ENCODE measurements at regions not wholly inside any gene's neighbourhood (a gene's known extent, or its start where the extent isn't known, plus 50 kb on each side); places are given as distances from the start of the nearest gene placed in this dataset.

DNA sequence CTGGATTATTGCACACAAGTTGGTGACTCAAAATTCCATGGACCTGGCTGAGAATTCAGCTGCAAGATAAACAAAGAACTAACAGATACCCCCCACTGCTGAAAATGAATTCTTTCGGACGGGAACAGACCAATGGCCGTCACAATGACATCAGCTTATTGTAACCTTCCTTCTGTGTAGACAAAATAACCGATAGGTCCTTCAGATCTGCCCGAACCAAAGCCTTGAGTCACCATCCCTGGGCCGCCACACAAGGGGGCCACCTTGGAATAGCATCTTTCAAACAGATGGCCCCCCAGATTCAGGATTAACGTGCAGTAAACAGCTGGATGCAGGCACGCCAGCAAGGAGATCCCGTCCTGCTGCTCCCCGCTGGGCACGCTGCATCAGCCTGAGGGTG is 214.0 kb upstream of the EXOC2 start:
- Histone ChIP-seq H3K27ac (ENCODE audit: low read depth, low read length) (no peak overlapping the region), H3K36me3 (ENCODE audit: control insufficient read depth in 3 of 3, insufficient read depth in 3 of 3, low read length in 3 of 3) (no peaks in the 10 kb centered on the region), H3K4me3 (ENCODE audit: low read length in 3 of 3) (no peak overlapping the region), H3K9ac (ENCODE audit: low read depth in 1 of 3, low read length in 3 of 3) (no peak overlapping the region), H3K9me3 (ENCODE audit: control insufficient read depth in 3 of 3, low read length in 3 of 3) (no peaks in the 10 kb centered on the region), H3K27me3 (ENCODE audit: control insufficient read depth in 3 of 3, insufficient read depth in 3 of 3, low read length in 3 of 3) (no peaks in the 10 kb centered on the region), H3K4me1 (ENCODE audit: control insufficient read depth in 3 of 3, insufficient read depth in 3 of 3, low read length in 3 of 3) (peaks cover 0 to 5% (median 0%) of the 10 kb centered on the region in 3 donors)

DNA sequence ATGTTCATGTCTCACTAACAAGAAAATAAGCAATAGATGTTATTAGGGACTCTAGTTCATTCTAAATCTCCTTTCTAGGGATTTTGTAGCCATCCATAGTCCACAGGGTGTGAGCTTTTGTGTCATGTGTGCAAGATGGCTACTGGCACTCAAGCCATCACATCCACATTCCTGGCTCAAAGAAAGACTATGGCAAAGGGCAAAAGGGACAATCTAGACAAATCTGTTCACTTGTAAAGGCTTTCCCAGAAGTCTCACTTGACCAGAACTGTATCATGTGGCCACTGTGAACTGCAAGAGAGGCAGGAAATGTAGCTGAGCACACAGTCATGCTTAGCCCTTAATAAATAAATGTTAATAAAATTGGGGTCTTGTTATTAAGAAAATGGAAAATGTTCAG is 212.6 kb upstream of the EXOC2 start:
- H3K36me3 ChIP-seq (ENCODE audit: control insufficient read depth in 3 of 3, insufficient read depth in 3 of 3, low read length in 3 of 3), result no peaks in the 10 kb centered on the region
- H3K4me1 ChIP-seq (ENCODE audit: control insufficient read depth in 3 of 3, insufficient read depth in 3 of 3, low read length in 3 of 3), result peaks cover 7 to 13% (median 9%) of the 10 kb centered on the region in 3 donors
- H3K9ac ChIP-seq (ENCODE audit: low read depth in 1 of 3, low read length in 3 of 3), result no peak overlapping the region
- H3K27ac ChIP-seq (ENCODE audit: low read depth, low read length), result no peak overlapping the region
- H3K27me3 ChIP-seq (ENCODE audit: control insufficient read depth in 3 of 3, insufficient read depth in 3 of 3, low read length in 3 of 3), result no peaks in the 10 kb centered on the region
- no peak overlapping the region for H3K4me3 ChIP-seq (ENCODE audit: low read length in 3 of 3)
- no peaks in the 10 kb centered on the region for H3K9me3 ChIP-seq (ENCODE audit: control insufficient read depth in 3 of 3, low read length in 3 of 3)

DNA sequence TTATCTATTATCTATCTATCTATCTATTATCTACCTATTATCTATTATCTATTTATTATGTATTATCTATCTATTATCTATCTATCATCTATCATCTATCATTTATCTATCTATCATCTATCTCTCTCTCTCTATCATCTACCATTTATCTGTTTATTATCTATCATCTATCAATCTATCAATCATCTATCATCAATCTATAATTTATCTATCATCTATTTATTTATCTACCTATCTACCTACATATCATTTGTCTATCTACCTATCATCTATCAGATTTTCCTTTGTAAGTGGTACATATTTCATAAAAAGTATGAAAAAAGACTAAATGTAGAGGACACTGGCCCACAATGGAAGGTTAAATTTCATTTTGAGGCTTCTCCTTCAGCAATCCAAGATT is 212.1 kb upstream of the EXOC2 start:
- Histone ChIP-seq H3K27me3 (ENCODE audit: control insufficient read depth in 3 of 3, insufficient read depth in 3 of 3, low read length in 3 of 3) (no peaks in the 10 kb centered on the region), H3K27ac (ENCODE audit: low read depth, low read length) (no peak overlapping the region), H3K9ac (ENCODE audit: low read depth in 1 of 3, low read length in 3 of 3) (no peak overlapping the region), H3K36me3 (ENCODE audit: control insufficient read depth in 3 of 3, insufficient read depth in 3 of 3, low read length in 3 of 3) (no peaks in the 10 kb centered on the region), H3K9me3 (ENCODE audit: control insufficient read depth in 3 of 3, low read length in 3 of 3) (no peaks in the 10 kb centered on the region), H3K4me3 (ENCODE audit: low read length in 3 of 3) (no peak overlapping the region), H3K4me1 (ENCODE audit: control insufficient read depth in 3 of 3, insufficient read depth in 3 of 3, low read length in 3 of 3) (peaks cover 7 to 13% (median 9%) of the 10 kb centered on the region in 3 donors)

DNA sequence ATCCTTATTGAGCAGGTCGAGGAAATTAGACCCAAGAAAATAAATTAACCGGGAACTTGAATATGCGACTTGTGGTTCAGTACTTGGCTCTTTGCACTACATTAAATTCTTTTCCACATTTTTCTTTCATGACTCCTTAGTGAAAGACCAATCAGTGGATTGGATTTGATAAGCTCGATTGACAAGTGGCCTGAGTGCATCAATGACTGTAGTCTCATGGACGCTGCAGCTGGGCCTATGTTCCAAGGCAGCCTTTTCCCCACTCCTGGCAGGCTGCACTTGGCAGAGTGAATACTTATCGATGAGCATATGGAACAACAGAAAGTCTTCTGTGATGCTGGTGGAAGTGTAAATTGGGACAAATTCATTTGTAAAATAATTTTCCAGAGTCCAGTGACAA is 210.8 kb upstream of the EXOC2 start:
- Histone ChIP-seq H3K9ac (ENCODE audit: low read depth in 1 of 3, low read length in 3 of 3) (no peak overlapping the region), H3K4me3 (ENCODE audit: low read length in 3 of 3) (no peak overlapping the region), H3K9me3 (ENCODE audit: control insufficient read depth in 3 of 3, low read length in 3 of 3) (no peaks in the 10 kb centered on the region), H3K27ac (ENCODE audit: low read depth, low read length) (no peak overlapping the region), H3K4me1 (ENCODE audit: control insufficient read depth in 3 of 3, insufficient read depth in 3 of 3, low read length in 3 of 3) (peaks cover 7 to 13% (median 9%) of the 10 kb centered on the region in 3 donors), H3K36me3 (ENCODE audit: control insufficient read depth in 3 of 3, insufficient read depth in 3 of 3, low read length in 3 of 3) (no peaks in the 10 kb centered on the region), H3K27me3 (ENCODE audit: control insufficient read depth in 3 of 3, insufficient read depth in 3 of 3, low read length in 3 of 3) (no peaks in the 10 kb centered on the region)

DNA sequence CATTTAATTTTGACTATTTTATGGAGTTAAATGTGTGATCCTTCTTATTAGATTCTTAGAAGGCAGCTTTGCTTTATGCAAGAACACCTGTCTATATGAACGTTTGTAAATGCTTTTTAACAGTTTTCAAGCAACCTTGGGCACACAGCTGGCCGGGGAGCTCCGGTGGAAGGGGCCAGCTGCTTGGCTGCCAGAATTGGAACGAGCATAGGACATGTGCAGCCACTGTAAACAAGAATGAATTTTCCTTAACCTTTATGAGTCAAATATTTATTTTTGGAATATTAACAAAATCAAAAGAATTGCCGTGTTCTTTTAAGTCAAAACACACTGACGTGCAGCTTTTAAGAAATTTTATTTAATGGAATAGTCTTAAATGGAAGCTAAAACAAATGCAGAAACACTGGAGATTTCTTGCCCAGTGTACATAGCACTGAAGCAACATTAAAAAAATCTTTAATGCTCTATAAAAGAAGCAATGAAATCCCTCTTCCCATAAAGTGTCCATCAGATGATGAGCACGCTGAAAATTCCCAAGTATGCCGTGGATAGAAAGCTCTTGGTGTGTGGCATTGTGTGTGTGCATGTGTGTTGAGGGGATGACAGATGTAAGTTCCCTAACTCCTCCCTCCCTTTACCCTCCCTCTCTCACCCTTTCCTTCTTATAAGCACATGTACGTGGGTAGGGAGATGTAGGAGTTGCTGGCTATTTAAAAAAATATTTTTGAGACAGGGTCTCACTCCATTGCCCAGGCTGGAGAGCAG is 208.9 kb upstream of the EXOC2 start:
- H3K36me3 ChIP-seq (ENCODE audit: control insufficient read depth in 3 of 3, insufficient read depth in 3 of 3, low read length in 3 of 3), result no peaks in the 10 kb centered on the region
- no peaks in the 10 kb centered on the region for H3K9me3 ChIP-seq (ENCODE audit: control insufficient read depth in 3 of 3, low read length in 3 of 3)
- H3K4me3 ChIP-seq (ENCODE audit: low read length in 3 of 3), result peak overlapping the region in 2 of 3 donors; percentile 44 to 55
- H3K4me1 ChIP-seq (ENCODE audit: control insufficient read depth in 3 of 3, insufficient read depth in 3 of 3, low read length in 3 of 3), result peaks cover 7 to 13% (median 9%) of the 10 kb centered on the region in 3 donors
- H3K27me3 ChIP-seq (ENCODE audit: control insufficient read depth in 3 of 3, insufficient read depth in 3 of 3, low read length in 3 of 3), result peaks cover 0 to 5% (median 0%) of the 10 kb centered on the region in 3 donors
- H3K27ac ChIP-seq (ENCODE audit: low read depth, low read length), result no peak overlapping the region
- peak overlapping the region in 1 of 3 donors; percentile 19 for H3K9ac ChIP-seq (ENCODE audit: low read depth in 1 of 3, low read length in 3 of 3)

DNA sequence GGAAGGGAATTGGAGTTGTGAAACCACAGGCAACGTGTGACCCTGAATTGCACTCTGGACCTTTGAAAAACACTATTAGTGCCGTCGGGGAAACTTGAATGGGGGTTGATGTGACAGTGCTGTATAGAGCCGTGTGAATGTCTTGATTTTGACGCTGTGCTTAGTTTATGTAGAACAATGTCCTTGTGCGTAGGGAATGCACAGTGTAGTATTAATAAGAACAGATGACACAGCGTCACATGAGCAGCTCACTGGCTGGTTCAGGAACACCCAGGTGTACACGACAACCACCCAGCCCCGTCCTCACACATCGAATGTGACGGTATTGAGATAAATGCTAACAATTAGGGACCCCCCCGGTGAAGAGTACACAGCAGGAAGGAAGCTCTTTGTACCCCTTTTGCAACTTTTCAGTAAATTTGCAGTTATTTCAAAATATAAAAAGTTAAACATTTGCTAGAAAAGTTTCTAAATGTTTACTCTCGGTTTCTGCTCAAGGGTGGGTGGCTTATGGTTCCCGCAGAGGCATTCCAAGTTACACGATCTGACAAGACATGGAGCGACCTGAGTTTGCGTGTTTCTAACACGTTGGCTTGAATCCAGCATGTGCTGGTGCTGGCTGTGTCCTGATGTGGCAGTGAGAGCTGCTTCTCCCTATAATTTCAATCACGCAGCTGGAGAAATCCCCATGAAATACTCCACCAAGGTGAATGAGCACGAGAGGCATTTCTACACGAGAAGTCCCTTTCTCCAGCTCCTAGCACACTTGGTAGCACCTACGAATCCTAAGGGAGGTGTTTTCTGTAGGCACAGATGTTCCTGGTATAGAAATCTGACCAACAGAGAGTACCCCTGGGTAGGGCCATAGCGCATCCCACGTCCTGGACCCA is 208.0 kb upstream of the EXOC2 start:
- Histone ChIP-seq H3K36me3 (ENCODE audit: control insufficient read depth in 3 of 3, insufficient read depth in 3 of 3, low read length in 3 of 3) (no peaks in the 10 kb centered on the region), H3K9ac (ENCODE audit: low read depth in 1 of 3, low read length in 3 of 3) (peak overlapping the region in 2 of 3 donors; percentile 19 to 39), H3K27me3 (ENCODE audit: control insufficient read depth in 3 of 3, insufficient read depth in 3 of 3, low read length in 3 of 3) (peaks cover 0 to 5% (median 0%) of the 10 kb centered on the region in 3 donors), H3K27ac (ENCODE audit: low read depth, low read length) (no peak overlapping the region), H3K4me3 (ENCODE audit: low read length in 3 of 3) (peak overlapping the region; percentile 44 to 55 (median 52)), H3K4me1 (ENCODE audit: control insufficient read depth in 3 of 3, insufficient read depth in 3 of 3, low read length in 3 of 3) (peaks cover 7 to 13% (median 9%) of the 10 kb centered on the region in 3 donors), H3K9me3 (ENCODE audit: control insufficient read depth in 3 of 3, low read length in 3 of 3) (no peaks in the 10 kb centered on the region)

DNA sequence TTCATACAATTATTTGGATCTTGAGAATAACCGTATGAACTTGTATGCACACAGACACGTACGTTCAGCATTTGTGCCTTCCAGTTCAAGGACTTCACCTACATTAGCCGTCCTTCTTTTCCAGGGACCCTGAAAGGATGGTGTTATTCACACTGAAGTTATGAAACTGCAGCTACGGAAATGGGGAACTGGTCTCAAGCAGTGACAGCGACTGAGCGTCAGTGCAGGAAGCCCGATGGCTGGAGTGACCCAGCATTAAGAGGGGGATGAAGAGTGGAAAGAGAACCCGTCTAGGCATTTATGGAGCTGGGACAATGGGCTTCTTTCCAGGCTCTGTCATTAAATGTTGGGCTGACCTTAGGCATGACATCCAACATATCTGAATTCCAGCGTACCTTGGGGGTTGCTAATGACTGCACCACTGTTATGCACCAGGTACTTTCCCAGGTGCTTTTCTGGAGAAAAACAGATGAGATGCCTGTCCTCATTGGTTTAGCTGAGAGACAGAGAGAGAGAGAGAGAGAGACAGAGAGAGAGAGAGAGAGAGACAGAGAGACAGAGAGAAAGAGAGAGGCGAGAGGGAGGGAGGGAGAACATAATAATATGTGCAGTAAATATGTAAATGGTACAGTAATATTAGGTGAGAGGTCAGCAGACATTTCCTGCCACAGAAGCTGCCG is 204.7 kb upstream of the EXOC2 start:
- Histone ChIP-seq H3K4me3 (ENCODE audit: low read length in 3 of 3) (no peak overlapping the region), H3K9ac (ENCODE audit: low read depth in 1 of 3, low read length in 3 of 3) (no peak overlapping the region), H3K9me3 (ENCODE audit: control insufficient read depth in 3 of 3, low read length in 3 of 3) (no peaks in the 10 kb centered on the region), H3K27me3 (ENCODE audit: control insufficient read depth in 3 of 3, insufficient read depth in 3 of 3, low read length in 3 of 3) (peaks cover 0 to 5% (median 0%) of the 10 kb centered on the region in 3 donors), H3K4me1 (ENCODE audit: control insufficient read depth in 3 of 3, insufficient read depth in 3 of 3, low read length in 3 of 3) (peaks cover 11 to 23% (median 19%) of the 10 kb centered on the region in 3 donors), H3K27ac (ENCODE audit: low read depth, low read length) (no peak overlapping the region), H3K36me3 (ENCODE audit: control insufficient read depth in 3 of 3, insufficient read depth in 3 of 3, low read length in 3 of 3) (no peaks in the 10 kb centered on the region)

DNA sequence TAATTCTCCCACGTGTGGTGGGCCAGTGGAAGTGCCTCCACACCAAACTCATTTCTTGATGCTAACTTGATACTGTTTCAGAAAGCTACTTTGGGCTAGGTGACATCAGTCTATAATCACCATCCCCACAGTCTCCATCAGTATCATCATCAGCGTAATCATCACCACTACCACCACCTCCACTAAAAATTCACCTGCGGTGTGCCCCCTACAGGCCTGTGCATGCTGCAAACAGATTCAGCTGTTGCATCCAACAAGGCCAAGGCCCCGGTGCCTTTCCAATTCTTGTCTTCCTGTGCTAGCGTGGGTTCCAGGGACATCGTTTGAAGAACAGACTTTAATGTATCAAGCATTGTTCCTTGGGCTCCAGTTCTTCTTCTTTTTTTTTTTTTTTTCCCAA is 201.3 kb upstream of the EXOC2 start:
- H3K27me3 ChIP-seq (ENCODE audit: control insufficient read depth in 3 of 3, insufficient read depth in 3 of 3, low read length in 3 of 3), result peaks cover 0 to 5% (median 0%) of the 10 kb centered on the region in 3 donors
- no peaks in the 10 kb centered on the region for H3K36me3 ChIP-seq (ENCODE audit: control insufficient read depth in 3 of 3, insufficient read depth in 3 of 3, low read length in 3 of 3)
- H3K4me3 ChIP-seq (ENCODE audit: low read length in 3 of 3), result no peak overlapping the region
- no peak overlapping the region for H3K9ac ChIP-seq (ENCODE audit: low read depth in 1 of 3, low read length in 3 of 3)
- no peak overlapping the region for H3K27ac ChIP-seq (ENCODE audit: low read depth, low read length)
- H3K9me3 ChIP-seq (ENCODE audit: control insufficient read depth in 3 of 3, low read length in 3 of 3), result no peaks in the 10 kb centered on the region
- H3K4me1 ChIP-seq (ENCODE audit: control insufficient read depth in 3 of 3, insufficient read depth in 3 of 3, low read length in 3 of 3), result peaks cover 4 to 10% (median 10%) of the 10 kb centered on the region in 3 donors

DNA sequence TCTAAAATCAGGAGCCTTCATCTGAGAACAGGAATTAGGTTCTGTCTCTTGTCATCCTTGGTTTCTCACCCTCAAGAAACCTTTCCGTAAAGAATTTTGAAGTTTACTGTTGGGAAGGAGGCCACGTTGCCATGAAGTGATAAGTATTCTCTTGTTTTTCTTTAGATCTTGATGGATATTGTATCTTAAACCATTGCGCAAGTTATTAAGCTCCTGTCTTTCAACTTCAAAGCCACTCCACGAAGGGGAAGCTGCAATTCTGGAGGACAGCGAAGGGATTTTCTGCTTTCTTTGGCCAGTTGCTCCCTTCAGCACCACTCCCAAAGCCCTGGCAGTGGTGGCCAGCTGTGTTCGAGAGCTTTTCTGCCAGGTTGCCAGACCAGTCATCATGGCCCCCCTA is 198.1 kb upstream of the EXOC2 start:
- no peak overlapping the region for H3K9ac ChIP-seq (ENCODE audit: low read depth in 1 of 3, low read length in 3 of 3)
- H3K9me3 ChIP-seq (ENCODE audit: control insufficient read depth in 3 of 3, low read length in 3 of 3), result no peaks in the 10 kb centered on the region
- no peak overlapping the region for H3K4me3 ChIP-seq (ENCODE audit: low read length in 3 of 3)
- peaks cover 4 to 10% (median 10%) of the 10 kb centered on the region in 3 donors for H3K4me1 ChIP-seq (ENCODE audit: control insufficient read depth in 3 of 3, insufficient read depth in 3 of 3, low read length in 3 of 3)
- H3K27ac ChIP-seq (ENCODE audit: low read depth, low read length), result no peak overlapping the region
- no peaks in the 10 kb centered on the region for H3K27me3 ChIP-seq (ENCODE audit: control insufficient read depth in 3 of 3, insufficient read depth in 3 of 3, low read length in 3 of 3)
- H3K36me3 ChIP-seq (ENCODE audit: control insufficient read depth in 3 of 3, insufficient read depth in 3 of 3, low read length in 3 of 3), result no peaks in the 10 kb centered on the region

Data from skeletal muscle tissue (tissue), 3 donors.